K562 (cell line): ENCODE measurements at regions not wholly inside any gene's neighbourhood (a gene's known extent, or its start where the extent isn't known, plus 50 kb on each side); places are given as distances from the start of the nearest gene placed in this dataset.

Experiments
- ATAC-seq: fragments of 200-7000 bp; cut with Tn5 transposase; 3 replicates; pipeline ENCODE4 v1.9.1; 2020; ENCODE audit warnings: moderate library complexity
- BruUV-seq: library from RNA; stranded (reverse); fragments of 400-500 nt; replicated peaks from 2 replicates; lab custom pipeline; 2021; lab: Mats Ljungman, UMichigan
- CTCF ChIA-PET: fragments of 300-600 bp; formaldehyde crosslinking; extraction: SDS; loops from one replicate; lab custom pipeline; 2021; ENCODE audit warnings: low intra/inter-chr PET ratio; lab: Yijun Ruan, JAX
- POLR2A ChIA-PET: fragments of 300-600, 350-650 bp; sonication (Branson Sonifier 250); formaldehyde crosslinking; extraction: SDS; loops from one replicate; lab custom pipeline; 2021; ENCODE audit warnings: antibody characterized with exemption, inconsistent platforms; lab: Yijun Ruan, JAX
- DNase-seq, 4 experiments: peaks; one replicate each; pipeline versions ENCODE4 v3.0.0 to v3.0.0-alpha.2; 2011 to 2018; ENCODE audit warnings: low spot score in 3 of 4, mixed read lengths in 3 of 4; ENCODE audit errors: extremely low read depth in 1 of 4
- FAIRE-seq: peaks from 2 replicates; lab custom pipeline; 2011; peaks lifted over from hg19 to GRCh38; lab: Jason Lieb, UNC
- H2AFZ ChIP-seq: 2 replicates; pipeline ENCODE4 v1.6.0; 2011; ENCODE audit warnings: low read depth, low read length, control low read depth, inconsistent platforms
- H3K27ac ChIP-seq: fragments of 200-600 bp; 3 replicates; pipeline ENCODE4 v1.8.0; 2011; ENCODE audit warnings: low read depth, mild to moderate bottlenecking, control low read depth, inconsistent platforms, low read length, moderate library complexity, mixed read lengths; ENCODE audit errors: extremely low read depth
- H3K27me3 ChIP-seq, 2 experiments: fragments of 300-600 bp in 1 of 2; 2 replicates in 1 of 2; 3 replicates in 1 of 2; pipeline versions ENCODE4 v1.6.0 to v1.8.0; 2011; ENCODE audit warnings: inconsistent platforms in 2 of 2, low read length in 2 of 2, mild to moderate bottlenecking in 1 of 2, mixed read lengths in 1 of 2, moderate library complexity in 1 of 2; ENCODE audit not compliant: control insufficient read depth in 2 of 2, insufficient read depth in 2 of 2
- H3K36me3 ChIP-seq: fragments of 300-600 bp; 3 replicates; pipeline ENCODE4 v1.8.0; 2011; ENCODE audit warnings: mild to moderate bottlenecking, low read length, inconsistent platforms; ENCODE audit not compliant: control insufficient read depth, insufficient read depth
- H3K4me1 ChIP-seq, 2 experiments: fragments of 200-600 bp in 1 of 2; replicated peaks in 1 of 2; 2 replicates in 1 of 2; 3 replicates in 1 of 2; pipeline versions ENCODE4 v1.5.1 to v1.8.0; 2011; ENCODE audit warnings: inconsistent platforms in 2 of 2, low read length in 2 of 2, mild to moderate bottlenecking in 1 of 2, mixed read lengths in 1 of 2, moderate library complexity in 1 of 2; ENCODE audit not compliant: control insufficient read depth in 2 of 2, insufficient read depth in 2 of 2
- H3K4me2 ChIP-seq: 2 replicates; pipeline ENCODE4 v1.6.1; 2011; ENCODE audit warnings: low read length, control low read depth, inconsistent platforms, mixed read lengths; ENCODE audit not compliant: insufficient read depth
- H3K4me3 ChIP-seq: fragments of 200-600 bp; sonication (generic), shearing (Covaris generic); 2 replicates; pipeline ENCODE4 v1.5.1; 2016; ENCODE audit warnings: control low read depth, inconsistent platforms
- H3K79me2 ChIP-seq: fragments of 200-600 bp; 3 replicates; pipeline ENCODE4 v1.8.0; 2011; ENCODE audit warnings: low read length, inconsistent platforms; ENCODE audit not compliant: control insufficient read depth, insufficient read depth
- H3K9ac ChIP-seq, 2 experiments: 2 replicates each; pipeline versions ENCODE4 v1.6.0 to v1.6.1; 2011; ENCODE audit warnings: low read depth in 2 of 2, low read length in 2 of 2, control low read depth in 1 of 2, inconsistent platforms in 1 of 2, mild to moderate bottlenecking in 1 of 2, mixed read lengths in 1 of 2; ENCODE audit not compliant: insufficient read depth in 1 of 2
- H3K9me1 ChIP-seq: one replicate; pipeline ENCODE4 v1.6.0; 2011; ENCODE audit warnings: inconsistent platforms, mild to moderate bottlenecking, low read length, moderate library complexity; ENCODE audit not compliant: control insufficient read depth, insufficient read depth
- H3K9me3 ChIP-seq: replicated peaks from 2 replicates; pipeline ENCODE4 v1.5.1; 2011; ENCODE audit warnings: low read depth, low read length, inconsistent platforms; ENCODE audit not compliant: control insufficient read depth, insufficient read depth
- H4K20me1 ChIP-seq: replicated peaks from 2 replicates; pipeline ENCODE4 v1.6.1; 2011; ENCODE audit warnings: low read length, inconsistent platforms, mixed read lengths; ENCODE audit not compliant: control insufficient read depth, insufficient read depth
- EZH2 ChIP-seq: IDR thresholded peaks from 2 replicates; pipeline ENCODE4 v1.6.1; 2012; ENCODE audit warnings: low read depth, mild to moderate bottlenecking, inconsistent platforms, low read length, borderline replicate concordance
- XRCC5 ChIP-seq: fragments of 200-400 bp; formaldehyde crosslinking; IDR thresholded peaks from 2 replicates; pipeline ENCODE4 v1.6.1; 2017; ENCODE audit warnings: low read depth, mild to moderate bottlenecking, low read length
- WGBS: fragments of 100-300 bp; shearing (Covaris generic); methylation state at CpG from one replicate; pipeline ENCODE4 v1.1.6; 2016; ENCODE audit warnings: low coverage, mixed read lengths; ENCODE audit not compliant: insufficient coverage; ENCODE audit errors: missing lambda C conversion rate; 5-methylcytosine and 5-hydroxymethylcytosine counted together
- in situ Hi-C: fragments of 300-500 bp; cut with MboI; formaldehyde crosslinking; loops from 4 replicates; pipeline ENCODE4 v1.15.0; 2018; ENCODE audit warnings: inconsistent platforms, mixed read lengths
- intact Hi-C: fragments of 100-400 bp; cut with micrococcal nuclease; formaldehyde crosslinking; loops from 2 replicates; pipeline ENCODE4 v1.14.2; 2022
- TF ChIP-seq, protein P1 (sequence below): sonication (generic); formaldehyde crosslinking; IDR thresholded peaks from 2 replicates; pipeline ENCODE4 v1.8.0; 2022; ENCODE audit warnings: mild to moderate bottlenecking, missing genetic modification reagents
- TF ChIP-seq, protein P2 (sequence below): IDR thresholded peaks from 3 replicates; pipeline ENCODE4 v1.6.1; 2011; ENCODE audit warnings: borderline replicate concordance, mild to moderate bottlenecking, moderate library complexity; ENCODE audit not compliant: insufficient read length; ENCODE audit errors: extremely low read depth

DNA sequence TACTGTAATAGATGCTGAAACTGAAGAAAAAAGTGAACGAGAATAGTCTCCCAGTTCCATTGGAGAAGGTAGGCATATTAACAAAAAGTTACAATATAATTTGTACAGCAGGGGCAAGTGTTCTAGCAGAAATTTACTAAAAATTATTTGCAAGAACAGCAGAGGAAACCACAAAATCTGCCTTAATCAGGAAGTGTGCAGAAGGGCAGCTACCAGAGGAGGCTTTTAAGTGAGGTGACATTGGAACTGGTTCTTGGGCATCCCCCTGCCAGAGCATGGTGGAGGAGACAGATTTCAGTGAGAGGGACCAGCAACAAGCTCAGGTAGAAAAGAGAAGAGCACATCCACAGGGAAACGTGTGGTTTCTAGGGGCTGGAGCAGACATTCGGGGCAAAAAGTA is 279.3 kb upstream of the CAMK1G start:
- no peak for ATAC-seq
- FAIRE-seq: no peak
- DNase-seq: no peak
- TF ChIP-seq, protein P1, sequence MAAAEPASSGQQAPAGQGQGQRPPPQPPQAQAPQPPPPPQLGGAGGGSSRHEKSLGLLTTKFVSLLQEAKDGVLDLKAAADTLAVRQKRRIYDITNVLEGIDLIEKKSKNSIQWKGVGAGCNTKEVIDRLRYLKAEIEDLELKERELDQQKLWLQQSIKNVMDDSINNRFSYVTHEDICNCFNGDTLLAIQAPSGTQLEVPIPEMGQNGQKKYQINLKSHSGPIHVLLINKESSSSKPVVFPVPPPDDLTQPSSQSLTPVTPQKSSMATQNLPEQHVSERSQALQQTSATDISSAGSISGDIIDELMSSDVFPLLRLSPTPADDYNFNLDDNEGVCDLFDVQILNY (CRISPR knock-in tag): no peak
- no peak for TF ChIP-seq EZH2
- TF ChIP-seq XRCC5: no peak
- TF ChIP-seq, protein P2, sequence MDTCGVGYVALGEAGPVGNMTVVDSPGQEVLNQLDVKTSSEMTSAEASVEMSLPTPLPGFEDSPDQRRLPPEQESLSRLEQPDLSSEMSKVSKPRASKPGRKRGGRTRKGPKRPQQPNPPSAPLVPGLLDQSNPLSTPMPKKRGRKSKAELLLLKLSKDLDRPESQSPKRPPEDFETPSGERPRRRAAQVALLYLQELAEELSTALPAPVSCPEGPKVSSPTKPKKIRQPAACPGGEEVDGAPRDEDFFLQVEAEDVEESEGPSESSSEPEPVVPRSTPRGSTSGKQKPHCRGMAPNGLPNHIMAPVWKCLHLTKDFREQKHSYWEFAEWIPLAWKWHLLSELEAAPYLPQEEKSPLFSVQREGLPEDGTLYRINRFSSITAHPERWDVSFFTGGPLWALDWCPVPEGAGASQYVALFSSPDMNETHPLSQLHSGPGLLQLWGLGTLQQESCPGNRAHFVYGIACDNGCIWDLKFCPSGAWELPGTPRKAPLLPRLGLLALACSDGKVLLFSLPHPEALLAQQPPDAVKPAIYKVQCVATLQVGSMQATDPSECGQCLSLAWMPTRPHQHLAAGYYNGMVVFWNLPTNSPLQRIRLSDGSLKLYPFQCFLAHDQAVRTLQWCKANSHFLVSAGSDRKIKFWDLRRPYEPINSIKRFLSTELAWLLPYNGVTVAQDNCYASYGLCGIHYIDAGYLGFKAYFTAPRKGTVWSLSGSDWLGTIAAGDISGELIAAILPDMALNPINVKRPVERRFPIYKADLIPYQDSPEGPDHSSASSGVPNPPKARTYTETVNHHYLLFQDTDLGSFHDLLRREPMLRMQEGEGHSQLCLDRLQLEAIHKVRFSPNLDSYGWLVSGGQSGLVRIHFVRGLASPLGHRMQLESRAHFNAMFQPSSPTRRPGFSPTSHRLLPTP: no peak
- Histone ChIP-seq H3K27me3 (no peaks in the 10 kb centered on the region), H3K4me3 (no peak overlapping the region), H3K4me2 (no peak overlapping the region), H3K79me2 (no peaks in the 10 kb centered on the region), H3K27ac (no peak overlapping the region), H4K20me1 (no peaks in the 10 kb centered on the region), H3K4me1 (no peaks in the 10 kb centered on the region), H3K36me3 (no peaks in the 10 kb centered on the region), H3K9me3 (no peaks in the 10 kb centered on the region), H2AFZ (no peak overlapping the region), H3K9me1 (no peaks in the 10 kb centered on the region), H3K9ac (no peak overlapping the region)
- intact Hi-C loops: no loop called here
- POLR2A ChIA-PET: no interaction called here
- CTCF ChIA-PET: no interaction called here
- in situ Hi-C loops: no loop called here
- WGBS: 0% methylated on average over 3 of the region's 3 CpGs
- BruUV-seq: no TSS peak
